ENCODE measurements at regions not wholly inside any gene's neighbourhood (a gene's known extent, or its start where the extent isn't known, plus 50 kb on each side); places are given as distances from the start of the nearest gene placed in this dataset.

GRCh38 chr9:28179893-28180292, 606.6 kb upstream of the C9orf72 start:
- no peaks in the 10 kb centered on the region for H3K4me1 ChIP-seq (ENCODE audit: control insufficient read depth, extremely low read depth, insufficient read depth, low read length)
- dilution Hi-C loops (cut with MboI; ENCODE audit: extremely low pct_ligation_motif_present, low sequenced_read_pairs) = no loop called here
- POLR2A ChIA-PET = no interaction called here
- H3K9me3 ChIP-seq (replicated peaks; ENCODE audit: control insufficient read depth, insufficient read depth, low read length) = no peaks in the 10 kb centered on the region
- TF ChIP-seq GATA2 (IDR thresholded peaks at IDR 0.05; ENCODE audit: insufficient read depth, insufficient read length, low read depth, low read length) (no peak), JUN (IDR thresholded peaks at IDR 0.05; ENCODE audit: borderline replicate concordance, insufficient read depth, insufficient read length, low read depth) (no peak), FOS (IDR thresholded peaks at IDR 0.05; ENCODE audit: borderline replicate concordance, insufficient read depth, low read length) (no peak), POLR2AphosphoS5 (IDR thresholded peaks at IDR 0.05; ENCODE audit: insufficient read depth, low read depth, low read length) (no peak), EZH2 (IDR thresholded peaks at IDR 0.05; ENCODE audit: borderline replicate concordance, low read depth, low read length, severe bottlenecking) (no peak), MYC (IDR thresholded peaks at IDR 0.05; ENCODE audit: low read depth, low read length) (no peak), MAX (IDR thresholded peaks at IDR 0.05; ENCODE audit: insufficient read depth, insufficient read length) (no peak), POLR2A (IDR thresholded peaks at IDR 0.05; ENCODE audit: low read depth, low read length) (no peak)
- TF ChIP-seq, protein P1, sequence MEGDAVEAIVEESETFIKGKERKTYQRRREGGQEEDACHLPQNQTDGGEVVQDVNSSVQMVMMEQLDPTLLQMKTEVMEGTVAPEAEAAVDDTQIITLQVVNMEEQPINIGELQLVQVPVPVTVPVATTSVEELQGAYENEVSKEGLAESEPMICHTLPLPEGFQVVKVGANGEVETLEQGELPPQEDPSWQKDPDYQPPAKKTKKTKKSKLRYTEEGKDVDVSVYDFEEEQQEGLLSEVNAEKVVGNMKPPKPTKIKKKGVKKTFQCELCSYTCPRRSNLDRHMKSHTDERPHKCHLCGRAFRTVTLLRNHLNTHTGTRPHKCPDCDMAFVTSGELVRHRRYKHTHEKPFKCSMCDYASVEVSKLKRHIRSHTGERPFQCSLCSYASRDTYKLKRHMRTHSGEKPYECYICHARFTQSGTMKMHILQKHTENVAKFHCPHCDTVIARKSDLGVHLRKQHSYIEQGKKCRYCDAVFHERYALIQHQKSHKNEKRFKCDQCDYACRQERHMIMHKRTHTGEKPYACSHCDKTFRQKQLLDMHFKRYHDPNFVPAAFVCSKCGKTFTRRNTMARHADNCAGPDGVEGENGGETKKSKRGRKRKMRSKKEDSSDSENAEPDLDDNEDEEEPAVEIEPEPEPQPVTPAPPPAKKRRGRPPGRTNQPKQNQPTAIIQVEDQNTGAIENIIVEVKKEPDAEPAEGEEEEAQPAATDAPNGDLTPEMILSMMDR (IDR thresholded peaks at IDR 0.05; ENCODE audit: extremely low read depth in 1 of 2, insufficient read depth in 1 of 2, low read depth in 1 of 2, low read length in 2 of 2) = no peak
- intact Hi-C loops (cut with micrococcal nuclease) = no loop called here
- no peaks in the 10 kb centered on the region for H3K9me1 ChIP-seq (replicated peaks; ENCODE audit: control insufficient read depth, extremely low read depth, insufficient read depth, low read length)
- BruUV-seq (replicated peaks) = no TSS peak
- no peak overlapping the region for H3K4me3 ChIP-seq (replicated peaks in 1 of 3; ENCODE audit: insufficient read depth in 1 of 3, low read depth in 1 of 3, low read length in 3 of 3)
- H3K79me2 ChIP-seq (ENCODE audit: control insufficient read depth, insufficient read depth, low read length) = no peaks in the 10 kb centered on the region
- no peak for DNase-seq (ENCODE audit: low read depth, low spot score)
- no peaks in the 10 kb centered on the region for H3K36me3 ChIP-seq (ENCODE audit: control insufficient read depth in 2 of 2, extremely low read depth in 1 of 2, insufficient read depth in 2 of 2, low read length in 2 of 2)
- no peak overlapping the region for H3K27ac ChIP-seq (ENCODE audit: insufficient read depth, low read depth, low read length)
- H4K20me1 ChIP-seq (replicated peaks; ENCODE audit: control insufficient read depth, extremely low read depth, insufficient read depth, low read length) = no peaks in the 10 kb centered on the region
- CTCF ChIA-PET = no interaction called here
- no peak overlapping the region for H2AFZ ChIP-seq (ENCODE audit: low read depth, low read length)
- H3K27me3 ChIP-seq (ENCODE audit: control insufficient read depth in 2 of 2, insufficient read depth in 2 of 2, low read length in 2 of 2) = no peaks in the 10 kb centered on the region
- H3K4me2 ChIP-seq (ENCODE audit: insufficient read depth, low read length) = no peak overlapping the region
- no peak for FAIRE-seq
- H3K9ac ChIP-seq (replicated peaks; ENCODE audit: extremely low read depth, insufficient read depth, low read length) = no peak overlapping the region
